Ascending aorta (tissue), 2 donors: ENCODE measurements at regions not wholly inside any gene's neighbourhood (a gene's known extent, or its start where the extent isn't known, plus 50 kb on each side); places are given as distances from the start of the nearest gene placed in this dataset.

Experiments used
- DNase-seq, 2 donors: peaks; one replicate each; pipeline ENCODE4 v3.0.0-alpha.2; 2019; ENCODE audit warnings: low spot score in 2 of 2
- H3K27ac ChIP-seq, 2 donors: fragments of 200-600 bp; sonication (generic); one replicate each; pipeline ENCODE4 v1.5.1; 2016 to 2017; ENCODE audit warnings: mild to moderate bottlenecking in 1 of 2
- H3K27me3 ChIP-seq: fragments of 200-600 bp; sonication (generic); one replicate; pipeline ENCODE4 v1.5.1; 2017
- H3K36me3 ChIP-seq, 2 donors: fragments of 200-600 bp; sonication (generic); one replicate each; pipeline ENCODE4 v1.5.1; 2016
- H3K4me1 ChIP-seq, 2 donors: fragments of 200-600 bp; sonication (generic); one replicate each; pipeline ENCODE4 v1.5.1; 2016 to 2017; ENCODE audit warnings: mild to moderate bottlenecking in 1 of 2
- H3K4me3 ChIP-seq, 2 donors: fragments of 200-600 bp; sonication (generic); one replicate each; pipeline ENCODE4 v1.5.1; 2016 to 2017; ENCODE audit warnings: mild to moderate bottlenecking in 1 of 2
- H3K9me3 ChIP-seq, 2 donors: fragments of 200-600 bp; sonication (generic); one replicate each; pipeline ENCODE4 v1.5.1; 2016
- CTCF ChIP-seq, 3 experiments: fragments of 200-600 bp in 2 of 3; fragments of 450-650 bp in 1 of 3; sonication (generic) in 2 of 3; IDR thresholded peaks; one replicate each; pipeline ENCODE4 v1.5.1; 2016 to 2019; ENCODE audit warnings: antibody characterized with exemption in 3 of 3, mild to moderate bottlenecking in 1 of 3, moderate library complexity in 1 of 3
- intact Hi-C: fragments of 100-400 bp; cut with DNase I; formaldehyde crosslinking; loops from one replicate; pipeline ENCODE4 v1.15.1; 2023

DNA sequence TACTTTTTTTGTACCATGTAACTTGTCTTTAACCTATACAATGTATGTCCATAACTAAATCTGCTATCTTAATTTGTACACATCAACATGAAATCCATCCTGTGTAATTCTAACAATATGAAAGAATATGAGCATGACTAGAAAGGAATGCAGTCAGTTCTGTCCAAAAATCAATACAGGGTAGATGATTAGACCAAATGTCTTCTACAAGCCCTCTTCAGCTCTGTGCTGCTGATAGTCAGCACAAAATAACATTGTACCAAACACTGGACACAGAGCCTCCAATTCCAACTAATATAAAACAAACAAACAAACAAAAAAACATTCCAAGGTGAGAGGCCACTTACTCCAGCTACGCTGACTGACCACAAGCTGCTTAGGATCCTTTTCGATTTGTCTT, 301.4 kb upstream of the IRAK1BP1 start:
- TF ChIP-seq CTCF (IDR thresholded peaks at IDR 0.05): no peak
- intact Hi-C loops: no loop called here
- no peak for DNase-seq
- Histone ChIP-seq H3K9me3 (peaks cover 0 to 11% of the 10 kb centered on the region in 2 donors), H3K27ac (no peak overlapping the region), H3K36me3 (no peaks in the 10 kb centered on the region), H3K4me1 (no peaks in the 10 kb centered on the region), H3K4me3 (no peak overlapping the region), H3K27me3 (no peaks in the 10 kb centered on the region)

- no peak for TF ChIP-seq CTCF (IDR thresholded peaks at IDR 0.05)
- no peak for DNase-seq
- Histone ChIP-seq H3K27ac (no peak overlapping the region), H3K9me3 (peaks cover 0 to 11% of the 10 kb centered on the region in 2 donors), H3K4me3 (no peak overlapping the region), H3K27me3 (no peaks in the 10 kb centered on the region), H3K4me1 (no peaks in the 10 kb centered on the region), H3K36me3 (no peaks in the 10 kb centered on the region)
- intact Hi-C loops: no loop called here
Observed at GRCh38 chr6:78570044-78570443, 297.3 kb upstream of the IRAK1BP1 start.

DNA sequence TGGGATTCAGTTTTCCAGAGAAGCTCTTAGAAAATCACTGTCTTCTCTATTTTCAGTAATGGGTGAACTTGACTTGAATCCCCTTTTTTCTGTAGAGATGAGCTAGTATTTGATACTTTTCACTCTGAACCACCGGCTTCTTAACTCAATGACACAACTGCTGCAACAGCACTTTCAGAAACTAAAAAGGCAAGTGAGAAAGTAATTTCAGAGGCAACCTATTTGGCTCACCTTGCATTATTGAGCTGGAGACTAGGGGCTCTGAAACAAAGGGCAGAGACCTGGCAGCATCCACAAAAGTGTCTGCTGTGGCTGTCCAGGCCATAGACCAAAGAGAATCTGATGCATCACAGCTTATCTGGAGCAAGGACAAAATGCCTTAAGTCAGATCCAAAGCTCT, 289.8 kb upstream of the IRAK1BP1 start:
- Histone ChIP-seq H3K9me3 (no peaks in the 10 kb centered on the region), H3K36me3 (no peaks in the 10 kb centered on the region), H3K4me1 (no peaks in the 10 kb centered on the region), H3K4me3 (no peak overlapping the region), H3K27me3 (no peaks in the 10 kb centered on the region), H3K27ac (no peak overlapping the region)
- intact Hi-C loops: no loop called here
- TF ChIP-seq CTCF (IDR thresholded peaks at IDR 0.05): no peak
- DNase-seq: no peak

GRCh38 chr6:78578430-78578829, 288.9 kb upstream of the IRAK1BP1 start:
- no peak for TF ChIP-seq CTCF (IDR thresholded peaks at IDR 0.05)
- intact Hi-C loops: no loop called here

GRCh38 chr6:78580923-78581322, 286.4 kb upstream of the IRAK1BP1 start:
- no peaks in the 10 kb centered on the region for H3K27me3 ChIP-seq
- no peak for TF ChIP-seq CTCF (IDR thresholded peaks at IDR 0.05)
- no peak overlapping the region for H3K27ac ChIP-seq
- H3K9me3 ChIP-seq: no peaks in the 10 kb centered on the region
- H3K4me1 ChIP-seq: no peaks in the 10 kb centered on the region
- no peaks in the 10 kb centered on the region for H3K36me3 ChIP-seq
- intact Hi-C loops: no loop called here
- DNase-seq: no peak
- H3K4me3 ChIP-seq: no peak overlapping the region

More at GRCh38 chr6:78578430-78578829, 288.9 kb upstream of the IRAK1BP1 start:
- H3K36me3 ChIP-seq: no peaks in the 10 kb centered on the region
- no peak overlapping the region for H3K4me3 ChIP-seq
- DNase-seq: no peak
- H3K4me1 ChIP-seq: no peaks in the 10 kb centered on the region
- no peaks in the 10 kb centered on the region for H3K27me3 ChIP-seq
- no peaks in the 10 kb centered on the region for H3K9me3 ChIP-seq
- no peak overlapping the region for H3K27ac ChIP-seq

DNA sequence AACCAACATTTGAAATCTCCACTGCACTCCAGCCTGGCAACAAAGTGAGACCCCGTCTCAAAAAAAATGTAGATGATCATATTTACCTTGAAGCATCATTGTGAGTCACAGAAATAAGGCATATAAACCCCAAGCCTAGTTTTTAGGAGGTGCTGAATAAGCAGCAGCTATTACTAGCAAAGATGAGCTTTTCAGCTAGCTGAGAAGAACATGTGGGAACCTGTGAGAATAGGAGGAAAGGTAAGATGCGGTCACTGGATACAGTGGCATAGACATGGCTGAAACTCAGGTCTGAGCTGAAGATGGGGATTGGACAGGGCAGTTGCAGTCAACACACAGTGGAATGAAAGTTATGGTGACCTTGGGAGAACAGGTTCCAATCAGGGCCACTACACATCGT, 284.3 kb upstream of the IRAK1BP1 start:
- Histone ChIP-seq H3K27ac (no peak overlapping the region), H3K4me3 (no peak overlapping the region), H3K9me3 (no peaks in the 10 kb centered on the region), H3K36me3 (no peaks in the 10 kb centered on the region), H3K4me1 (no peaks in the 10 kb centered on the region), H3K27me3 (no peaks in the 10 kb centered on the region)
- no peak for TF ChIP-seq CTCF (IDR thresholded peaks at IDR 0.05)
- DNase-seq: no peak
- intact Hi-C loops: no loop called here
